ENCODE measurements at regions not wholly inside any gene's neighbourhood (a gene's known extent, or its start where the extent isn't known, plus 50 kb on each side); places are given as distances from the start of the nearest gene placed in this dataset.

- H3K9ac ChIP-seq (ENCODE audit: low read length) = no peak overlapping the region
- H4K20me1 ChIP-seq (ENCODE audit: insufficient read depth, low read length) = no peaks in the 10 kb centered on the region
- no peak overlapping the region for H3K4me3 ChIP-seq (ENCODE audit: low read length)
- no peak overlapping the region for H3K4me2 ChIP-seq (ENCODE audit: low read length)
- no peak overlapping the region for H2AFZ ChIP-seq (ENCODE audit: low read depth, low read length)
- no peaks in the 10 kb centered on the region for H3K9me3 ChIP-seq (ENCODE audit: insufficient read depth, low read length)
- H3K27me3 ChIP-seq (ENCODE audit: low read depth, low read length) = peaks cover 24% of the 10 kb centered on the region
- no peak overlapping the region for H3K27ac ChIP-seq (ENCODE audit: low read length)
- H3K36me3 ChIP-seq (replicated peaks; ENCODE audit: low read depth, low read length) = no peaks in the 10 kb centered on the region
- no peak for TF ChIP-seq EZH2phosphoT487 (IDR thresholded peaks at IDR 0.05; ENCODE audit: low read depth)
- TF ChIP-seq, protein P1, sequence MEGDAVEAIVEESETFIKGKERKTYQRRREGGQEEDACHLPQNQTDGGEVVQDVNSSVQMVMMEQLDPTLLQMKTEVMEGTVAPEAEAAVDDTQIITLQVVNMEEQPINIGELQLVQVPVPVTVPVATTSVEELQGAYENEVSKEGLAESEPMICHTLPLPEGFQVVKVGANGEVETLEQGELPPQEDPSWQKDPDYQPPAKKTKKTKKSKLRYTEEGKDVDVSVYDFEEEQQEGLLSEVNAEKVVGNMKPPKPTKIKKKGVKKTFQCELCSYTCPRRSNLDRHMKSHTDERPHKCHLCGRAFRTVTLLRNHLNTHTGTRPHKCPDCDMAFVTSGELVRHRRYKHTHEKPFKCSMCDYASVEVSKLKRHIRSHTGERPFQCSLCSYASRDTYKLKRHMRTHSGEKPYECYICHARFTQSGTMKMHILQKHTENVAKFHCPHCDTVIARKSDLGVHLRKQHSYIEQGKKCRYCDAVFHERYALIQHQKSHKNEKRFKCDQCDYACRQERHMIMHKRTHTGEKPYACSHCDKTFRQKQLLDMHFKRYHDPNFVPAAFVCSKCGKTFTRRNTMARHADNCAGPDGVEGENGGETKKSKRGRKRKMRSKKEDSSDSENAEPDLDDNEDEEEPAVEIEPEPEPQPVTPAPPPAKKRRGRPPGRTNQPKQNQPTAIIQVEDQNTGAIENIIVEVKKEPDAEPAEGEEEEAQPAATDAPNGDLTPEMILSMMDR (IDR thresholded peaks at IDR 0.05; ENCODE audit: low read depth, low read length) = no peak
- H3K4me1 ChIP-seq (ENCODE audit: low read length) = no peaks in the 10 kb centered on the region
- no peaks in the 10 kb centered on the region for H3K79me2 ChIP-seq (ENCODE audit: low read length)
These were observed 149.8 kb upstream of the RPL38 start for GRCh38 chr17:74053712-74054078.

GRCh38 chr17:74054249-74054648 is 149.2 kb upstream of the RPL38 start:
- no peak overlapping the region for H2AFZ ChIP-seq (ENCODE audit: low read depth, low read length)
- H3K4me1 ChIP-seq (ENCODE audit: low read length) = no peaks in the 10 kb centered on the region
- no peaks in the 10 kb centered on the region for H3K79me2 ChIP-seq (ENCODE audit: low read length)
- H3K4me2 ChIP-seq (ENCODE audit: low read length) = no peak overlapping the region
- TF ChIP-seq, protein P1 (IDR thresholded peaks at IDR 0.05; ENCODE audit: low read depth, low read length) = no peak
- no peak for TF ChIP-seq EZH2phosphoT487 (IDR thresholded peaks at IDR 0.05; ENCODE audit: low read depth)
- H3K27ac ChIP-seq (ENCODE audit: low read length) = no peak overlapping the region
- no peak overlapping the region for H3K9ac ChIP-seq (ENCODE audit: low read length)
- no peaks in the 10 kb centered on the region for H3K36me3 ChIP-seq (replicated peaks; ENCODE audit: low read depth, low read length)
- no peak overlapping the region for H3K4me3 ChIP-seq (ENCODE audit: low read length)
- peaks cover 25% of the 10 kb centered on the region for H3K27me3 ChIP-seq (ENCODE audit: low read depth, low read length)
- no peaks in the 10 kb centered on the region for H4K20me1 ChIP-seq (ENCODE audit: insufficient read depth, low read length)
- H3K9me3 ChIP-seq (ENCODE audit: insufficient read depth, low read length) = no peaks in the 10 kb centered on the region

GRCh38 chr17:74055508-74056160 is 147.8 kb upstream of the RPL38 start:
- Histone ChIP-seq H3K27ac (ENCODE audit: low read length) (no peak overlapping the region), H3K4me3 (ENCODE audit: low read length) (no peak overlapping the region), H4K20me1 (ENCODE audit: insufficient read depth, low read length) (no peaks in the 10 kb centered on the region), H3K36me3 (replicated peaks; ENCODE audit: low read depth, low read length) (no peaks in the 10 kb centered on the region), H2AFZ (ENCODE audit: low read depth, low read length) (no peak overlapping the region), H3K9me3 (ENCODE audit: insufficient read depth, low read length) (no peaks in the 10 kb centered on the region), H3K9ac (ENCODE audit: low read length) (no peak overlapping the region), H3K4me1 (ENCODE audit: low read length) (no peaks in the 10 kb centered on the region), H3K4me2 (ENCODE audit: low read length) (no peak overlapping the region), H3K27me3 (ENCODE audit: low read depth, low read length) (peaks cover 34% of the 10 kb centered on the region), H3K79me2 (ENCODE audit: low read length) (no peaks in the 10 kb centered on the region)
- TF ChIP-seq, protein P1 (IDR thresholded peaks at IDR 0.05; ENCODE audit: low read depth, low read length) = no peak
- no peak for TF ChIP-seq EZH2phosphoT487 (IDR thresholded peaks at IDR 0.05; ENCODE audit: low read depth)

DNA sequence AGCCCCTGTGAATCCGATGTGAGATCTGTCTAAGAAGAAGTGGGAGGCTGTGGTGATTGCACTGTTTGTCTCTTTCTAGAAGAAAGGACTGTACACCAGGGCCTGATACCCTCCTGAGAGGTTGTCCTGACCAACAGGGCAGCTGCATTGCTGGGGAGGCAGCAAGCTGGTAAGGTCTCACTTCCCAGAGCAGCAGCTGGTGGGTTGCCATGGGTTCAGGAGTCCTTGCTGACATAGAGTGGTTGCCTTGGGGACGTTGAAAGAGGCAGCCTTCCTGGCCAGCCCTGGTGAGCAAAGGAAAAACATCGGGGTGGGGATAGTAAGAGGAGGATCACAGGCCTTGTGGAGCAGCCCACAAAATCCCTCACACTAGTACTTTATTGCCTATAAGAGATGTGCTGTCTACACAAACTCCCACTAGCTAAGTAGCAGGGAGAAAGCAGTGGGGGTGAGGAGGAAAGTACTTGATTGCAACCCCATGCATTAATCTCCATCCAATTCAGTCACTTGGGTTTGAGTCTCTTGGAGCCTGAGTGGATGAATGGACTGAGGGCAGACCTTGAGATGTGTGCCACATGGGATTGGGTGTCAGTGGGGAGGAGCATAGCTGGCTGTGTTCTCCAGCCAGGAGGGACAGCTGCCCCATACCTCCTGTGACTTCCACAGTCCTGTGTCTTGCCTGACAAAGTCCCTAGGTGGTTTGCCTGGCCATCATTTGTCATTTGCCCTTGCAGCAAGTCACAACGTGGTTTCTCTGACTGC is 143.8 kb upstream of the RPL38 start:
- Histone ChIP-seq H3K4me2 (ENCODE audit: low read length) (no peak overlapping the region), H3K36me3 (replicated peaks; ENCODE audit: low read depth, low read length) (no peaks in the 10 kb centered on the region), H3K4me1 (ENCODE audit: low read length) (no peaks in the 10 kb centered on the region), H3K27me3 (ENCODE audit: low read depth, low read length) (peaks cover 44% of the 10 kb centered on the region), H3K4me3 (ENCODE audit: low read length) (no peak overlapping the region), H3K9ac (ENCODE audit: low read length) (no peak overlapping the region), H3K27ac (ENCODE audit: low read length) (no peak overlapping the region), H4K20me1 (ENCODE audit: insufficient read depth, low read length) (no peaks in the 10 kb centered on the region), H3K79me2 (ENCODE audit: low read length) (no peaks in the 10 kb centered on the region), H2AFZ (ENCODE audit: low read depth, low read length) (no peak overlapping the region), H3K9me3 (ENCODE audit: insufficient read depth, low read length) (no peaks in the 10 kb centered on the region)
- TF ChIP-seq EZH2phosphoT487 (IDR thresholded peaks at IDR 0.05; ENCODE audit: low read depth) = no peak
- TF ChIP-seq, protein P1 (IDR thresholded peaks at IDR 0.05; ENCODE audit: low read depth, low read length) = no peak

Data from OCI-LY3 (cell line).